ENCODE measurements at regions not wholly inside any gene's neighbourhood (a gene's known extent, or its start where the extent isn't known, plus 50 kb on each side); places are given as distances from the start of the nearest gene placed in this dataset.

GRCh38 chr11:44498089-44498871 lies 67.2 kb upstream of the CD82 start:
- ATAC-seq = no peak

- ATAC-seq = no peak
Observed at GRCh38 chr11:44502506-44502905, 63.0 kb upstream of the CD82 start.

- no peak for ATAC-seq
Observed at GRCh38 chr11:44505581-44506054, 59.8 kb upstream of the CD82 start.

- no peak for ATAC-seq
Observed at GRCh38 chr11:44506375-44507016, 59.0 kb upstream of the CD82 start.

- no peak for ATAC-seq
Observed at GRCh38 chr11:44507491-44507890, 58.0 kb upstream of the CD82 start.

- no peak for ATAC-seq
Observed at GRCh38 chr11:44507896-44508445, 57.5 kb upstream of the CD82 start.

- no peak for ATAC-seq
Observed at GRCh38 chr11:44509296-44509695, 56.2 kb upstream of the CD82 start.

- ATAC-seq = no peak
Observed at GRCh38 chr11:44510372-44510771, 55.1 kb upstream of the CD82 start.

GRCh38 chr11:44512818-44513217 lies 52.6 kb upstream of the CD82 start:
- no peak for ATAC-seq

- ATAC-seq = no peak
Observed at GRCh38 chr11:44515048-44515447, 50.4 kb upstream of the CD82 start.
